GM13977 (cell line): ENCODE measurements at regions not wholly inside any gene's neighbourhood (a gene's known extent, or its start where the extent isn't known, plus 50 kb on each side); places are given as distances from the start of the nearest gene placed in this dataset.

Experiments
- DNase-seq: peaks from one replicate; pipeline ENCODE4 v3.0.0; 2012; ENCODE audit warnings: low spot score
- CTCF ChIP-seq: IDR thresholded peaks from 2 replicates; pipeline ENCODE4 v1.5.1; 2012; ENCODE audit warnings: mild to moderate bottlenecking, control low read depth; ENCODE audit not compliant: insufficient read depth; ENCODE audit errors: extremely low read depth, missing control alignments
- in situ Hi-C: fragments of 300-500 bp; cut with MboI; formaldehyde crosslinking; loops from one replicate; pipeline ENCODE4 v1.12.0; 2022; ENCODE audit warnings: low sequenced_read_pairs, low pct_unique_long_range_greater_than_20kb, mixed read lengths, inconsistent platforms; ENCODE audit not compliant: unreplicated experiment

GRCh38 chr2:162888652-162889051 is 50.1 kb upstream of the KCNH7 start:
- no peak for TF ChIP-seq CTCF
- in situ Hi-C loops = no loop called here
- DNase-seq = no peak
